ENCODE measurements at regions not wholly inside any gene's neighbourhood (a gene's known extent, or its start where the extent isn't known, plus 50 kb on each side); places are given as distances from the start of the nearest gene placed in this dataset.

- H3K4me1 ChIP-seq = peaks cover 0 to 17% of the 10 kb centered on the region in 2 donors
- intact Hi-C loops (cut with DNase I; ENCODE audit: low total_unique reads) = no loop called here
- H3K27me3 ChIP-seq = no peaks in the 10 kb centered on the region
- H3K27ac ChIP-seq = peak overlapping the region; percentile 71 to 80
- no peak for DNase-seq
- H3K4me3 ChIP-seq = no peak overlapping the region
- H3K9me3 ChIP-seq = no peaks in the 10 kb centered on the region
- no peaks in the 10 kb centered on the region for H3K36me3 ChIP-seq
- no peak for TF ChIP-seq CTCF (IDR thresholded peaks at IDR 0.05)
Measured at GRCh38 chr21:28110074-28110473, 882.6 kb downstream of the LTN1 start.

- no peaks in the 10 kb centered on the region for H3K27me3 ChIP-seq
- peaks cover 0 to 9% of the 10 kb centered on the region in 2 donors for H3K4me1 ChIP-seq
- TF ChIP-seq POLR2A (IDR thresholded peaks at IDR 0.05) (no peak), CTCF (IDR thresholded peaks at IDR 0.05) (no peak)
- no peaks in the 10 kb centered on the region for H3K9me3 ChIP-seq
- H3K4me3 ChIP-seq = no peak overlapping the region
- no peak overlapping the region for H3K27ac ChIP-seq
- no peaks in the 10 kb centered on the region for H3K36me3 ChIP-seq
- intact Hi-C loops (cut with DNase I; ENCODE audit: low total_unique reads) = no loop called here
- DNase-seq = no peak
Measured at GRCh38 chr21:28106370-28106890, 886.2 kb downstream of the LTN1 start.

GRCh38 chr21:28104346-28104745, 888.3 kb downstream of the LTN1 start:
- Histone ChIP-seq H3K36me3 (no peaks in the 10 kb centered on the region), H3K4me3 (no peak overlapping the region)
- intact Hi-C loops (cut with DNase I; ENCODE audit: low total_unique reads) = no loop called here

DNA sequence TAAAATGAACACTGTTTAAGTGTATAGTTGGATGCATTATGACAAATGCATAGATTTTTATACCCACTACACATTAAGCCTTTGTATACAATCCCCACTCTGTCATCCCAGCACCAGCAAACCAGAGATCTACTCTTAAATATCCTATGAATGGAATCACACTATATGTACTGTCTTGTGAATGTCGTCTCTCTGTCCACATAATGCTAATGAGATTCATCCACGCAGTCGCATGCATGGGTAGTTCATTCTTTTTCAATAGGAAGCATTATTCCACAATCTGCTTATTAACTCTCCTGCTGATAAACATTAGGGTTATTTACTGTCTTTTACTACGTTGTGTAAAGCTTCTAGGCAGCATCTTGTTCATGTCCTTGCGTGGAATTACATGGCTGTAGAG, 892.3 kb downstream of the LTN1 start:
- no peaks in the 10 kb centered on the region for H3K36me3 ChIP-seq
- H3K9me3 ChIP-seq = no peaks in the 10 kb centered on the region
- no peak for DNase-seq
- no peak overlapping the region for H3K27ac ChIP-seq
- H3K4me3 ChIP-seq = no peak overlapping the region
- H3K27me3 ChIP-seq = no peaks in the 10 kb centered on the region
- intact Hi-C loops (cut with DNase I; ENCODE audit: low total_unique reads) = no loop called here
- no peaks in the 10 kb centered on the region for H3K4me1 ChIP-seq
- TF ChIP-seq CTCF (IDR thresholded peaks at IDR 0.05) (no peak), POLR2A (IDR thresholded peaks at IDR 0.05) (no peak)

More at GRCh38 chr21:28104346-28104745, 888.3 kb downstream of the LTN1 start:
- Histone ChIP-seq H3K27ac (peak overlapping the region; percentile 36 to 55), H3K9me3 (no peaks in the 10 kb centered on the region), H3K4me1 (no peaks in the 10 kb centered on the region), H3K27me3 (no peaks in the 10 kb centered on the region)
- DNase-seq = no peak
- TF ChIP-seq POLR2A (IDR thresholded peaks at IDR 0.05) (no peak), CTCF (IDR thresholded peaks at IDR 0.05) (no peak)

DNA sequence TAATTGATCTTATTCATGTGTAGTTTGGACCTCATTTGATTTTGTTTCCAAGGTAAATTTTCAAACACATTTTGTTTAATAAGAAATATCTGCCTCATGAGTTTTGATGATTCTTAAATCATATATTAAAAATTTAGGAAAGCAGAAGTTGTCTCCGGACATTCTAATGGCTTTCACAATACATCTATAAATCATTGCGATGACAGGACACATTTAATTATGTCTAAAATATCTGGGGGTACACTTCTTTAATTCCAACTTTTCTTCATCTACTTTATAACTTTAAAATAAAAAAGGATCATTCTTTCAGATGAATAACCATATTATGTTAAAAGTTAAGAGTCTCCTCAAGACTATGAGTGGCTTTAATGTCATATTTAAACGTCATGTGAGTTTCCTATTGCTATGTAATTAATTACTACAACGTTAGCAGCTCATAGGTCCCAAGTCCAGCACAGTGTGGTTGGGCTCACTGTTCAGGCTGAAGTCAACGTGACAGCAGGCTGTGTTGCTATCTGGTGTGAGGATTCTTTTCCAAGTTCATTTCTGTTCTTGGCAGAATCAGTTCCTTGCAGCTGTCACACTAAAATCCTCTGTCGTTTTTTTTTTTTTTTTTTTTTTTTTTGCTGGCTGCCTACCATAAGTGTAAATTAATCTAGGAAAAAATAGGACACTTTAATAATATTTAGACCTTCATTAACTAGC, 893.5 kb downstream of the LTN1 start:
- Histone ChIP-seq H3K4me1 (no peaks in the 10 kb centered on the region), H3K27ac (peak overlapping the region in 1 of 2 donors; percentile 43), H3K9me3 (no peaks in the 10 kb centered on the region), H3K4me3 (no peak overlapping the region), H3K36me3 (no peaks in the 10 kb centered on the region), H3K27me3 (no peaks in the 10 kb centered on the region)
- intact Hi-C loops (cut with DNase I; ENCODE audit: low total_unique reads) = no loop called here
- TF ChIP-seq CTCF (IDR thresholded peaks at IDR 0.05) (no peak), POLR2A (IDR thresholded peaks at IDR 0.05) (no peak)
- DNase-seq = peak; percentile 36 to 58

Data from uterus (tissue), 3 donors.